Uterus (tissue), 3 donors: ENCODE measurements at regions not wholly inside any gene's neighbourhood (a gene's known extent, or its start where the extent isn't known, plus 50 kb on each side); places are given as distances from the start of the nearest gene placed in this dataset.

Source experiments
- DNase-seq, 2 donors: peaks; one replicate each; pipeline ENCODE4 v3.0.0-alpha.2; 2019 to 2020
- H3K27ac ChIP-seq, 2 donors: fragments of 200-600 bp; sonication (generic); 1 replicate in 1 of 2; 2 replicates in 1 of 2; pipeline ENCODE4 v1.5.1; 2016 to 2018
- H3K27me3 ChIP-seq, 2 donors: fragments of 200-600 bp; sonication (generic); one replicate each; pipeline ENCODE4 v1.5.1; 2018 to 2019; ENCODE audit warnings: control low read depth in 1 of 2
- H3K36me3 ChIP-seq, 2 donors: fragments of 200-600 bp; sonication (generic); one replicate each; pipeline ENCODE4 v1.5.1; 2019; ENCODE audit warnings: control low read depth in 1 of 2
- H3K4me1 ChIP-seq, 2 donors: fragments of 200-600 bp; sonication (generic); one replicate each; pipeline ENCODE4 v1.5.1; 2018 to 2019; ENCODE audit warnings: control low read depth in 1 of 2
- H3K4me3 ChIP-seq, 2 donors: fragments of 200-600 bp; sonication (generic); 1 replicate in 1 of 2; 2 replicates in 1 of 2; pipeline ENCODE4 v1.5.1; 2018 to 2019; ENCODE audit warnings: mild to moderate bottlenecking in 1 of 2
- H3K9me3 ChIP-seq, 2 donors: fragments of 200-600 bp; sonication (generic); one replicate each; pipeline ENCODE4 v1.5.1; 2019; ENCODE audit warnings: control low read depth in 1 of 2
- CTCF ChIP-seq, 4 experiments: fragments of 200-600 bp in 2 of 4; fragments of 450-650 bp in 2 of 4; sonication (generic) in 2 of 4; IDR thresholded peaks; one replicate each; pipeline ENCODE4 v1.5.1; 2016 to 2019; ENCODE audit warnings: antibody characterized with exemption in 4 of 4, mild to moderate bottlenecking in 2 of 4, moderate library complexity in 1 of 4
- POLR2A ChIP-seq, 2 donors: fragments of 450-650 bp; IDR thresholded peaks; one replicate each; pipeline ENCODE4 v1.6.1; 2016; ENCODE audit warnings: antibody characterized with exemption in 2 of 2, mild to moderate bottlenecking in 1 of 2, moderate library complexity in 1 of 2
- intact Hi-C: fragments of 100-400 bp; cut with DNase I; formaldehyde crosslinking; loops from one replicate; pipeline ENCODE4 v1.15.1; 2023; ENCODE audit warnings: low total_unique reads
- donor health status: DM: yes; HTN: yes; CAD: no.

GRCh38 chr6:18693881-18694280 is 306.7 kb downstream of the RNF144B start:
- Histone ChIP-seq H3K9me3 (no peaks in the 10 kb centered on the region), H3K27me3 (no peaks in the 10 kb centered on the region), H3K27ac (no peak overlapping the region), H3K4me1 (no peaks in the 10 kb centered on the region), H3K4me3 (no peak overlapping the region), H3K36me3 (no peaks in the 10 kb centered on the region)
- TF ChIP-seq POLR2A (IDR thresholded peaks at IDR 0.05) = no peak
- no peak for TF ChIP-seq CTCF (IDR thresholded peaks at IDR 0.05)
- no peak for DNase-seq
- intact Hi-C loops = no loop called here

GRCh38 chr6:18703546-18703945 is 316.4 kb downstream of the RNF144B start:
- no peak overlapping the region for H3K27ac ChIP-seq
- H3K4me1 ChIP-seq = no peaks in the 10 kb centered on the region
- no peaks in the 10 kb centered on the region for H3K9me3 ChIP-seq
- H3K36me3 ChIP-seq = no peaks in the 10 kb centered on the region
- H3K27me3 ChIP-seq = no peaks in the 10 kb centered on the region
- intact Hi-C loops = no loop called here
- no peak overlapping the region for H3K4me3 ChIP-seq
- TF ChIP-seq CTCF (IDR thresholded peaks at IDR 0.05) (no peak), POLR2A (IDR thresholded peaks at IDR 0.05) (no peak)
- no peak for DNase-seq

GRCh38 chr6:18707714-18708439 is 320.7 kb downstream of the RNF144B start:
- intact Hi-C loops = no loop called here
- TF ChIP-seq POLR2A (IDR thresholded peaks at IDR 0.05) = no peak
- TF ChIP-seq CTCF (IDR thresholded peaks at IDR 0.05) = no peak

GRCh38 chr6:18712595-18712994 is 325.4 kb downstream of the RNF144B start:
- H3K9me3 ChIP-seq = no peaks in the 10 kb centered on the region
- H3K27ac ChIP-seq = no peak overlapping the region
- H3K4me3 ChIP-seq = no peak overlapping the region
- no peaks in the 10 kb centered on the region for H3K4me1 ChIP-seq
- intact Hi-C loops = no loop called here
- no peaks in the 10 kb centered on the region for H3K36me3 ChIP-seq
- H3K27me3 ChIP-seq = no peaks in the 10 kb centered on the region
- TF ChIP-seq POLR2A (IDR thresholded peaks at IDR 0.05) = no peak
- TF ChIP-seq CTCF (IDR thresholded peaks at IDR 0.05) = no peak
- DNase-seq = no peak

More at GRCh38 chr6:18707714-18708439, 320.7 kb downstream of the RNF144B start:
- no peaks in the 10 kb centered on the region for H3K27me3 ChIP-seq
- DNase-seq = no peak
- no peaks in the 10 kb centered on the region for H3K4me1 ChIP-seq
- no peak overlapping the region for H3K4me3 ChIP-seq
- H3K27ac ChIP-seq = no peak overlapping the region
- H3K36me3 ChIP-seq = no peaks in the 10 kb centered on the region
- no peaks in the 10 kb centered on the region for H3K9me3 ChIP-seq

- H3K9me3 ChIP-seq = no peaks in the 10 kb centered on the region
- no peak overlapping the region for H3K27ac ChIP-seq
- no peak for DNase-seq
- intact Hi-C loops = no loop called here
- no peaks in the 10 kb centered on the region for H3K36me3 ChIP-seq
- no peaks in the 10 kb centered on the region for H3K4me1 ChIP-seq
- TF ChIP-seq CTCF (IDR thresholded peaks at IDR 0.05) (no peak), POLR2A (IDR thresholded peaks at IDR 0.05) (no peak)
- H3K27me3 ChIP-seq = no peaks in the 10 kb centered on the region
- no peak overlapping the region for H3K4me3 ChIP-seq
Observed at GRCh38 chr6:18720075-18720474, 332.9 kb downstream of the RNF144B start.
